ENCODE measurements at regions not wholly inside any gene's neighbourhood (a gene's known extent, or its start where the extent isn't known, plus 50 kb on each side); places are given as distances from the start of the nearest gene placed in this dataset.

- TF ChIP-seq CTCF (IDR thresholded peaks at IDR 0.05; ENCODE audit: borderline replicate concordance, extremely low read depth, low read length, poor library complexity, severe bottlenecking) = no peak
- no peak for TF ChIP-seq EZH2 (IDR thresholded peaks at IDR 0.05; ENCODE audit: borderline replicate concordance, low read depth, low read length, severe bottlenecking)
Measured at GRCh38 chr16:85426806-85427205, 186.3 kb upstream of the GSE1 start.
